PFSK-1 (cell line): ENCODE measurements at regions not wholly inside any gene's neighbourhood (a gene's known extent, or its start where the extent isn't known, plus 50 kb on each side); places are given as distances from the start of the nearest gene placed in this dataset.

ENCODE experiments used
- POLR2AphosphoS5 ChIP-seq: IDR thresholded peaks from 2 replicates; pipeline ENCODE4 v1.6.1; 2012; ENCODE audit warnings: low read depth, mild to moderate bottlenecking, control low read depth, low read length, moderate library complexity
- SIN3A ChIP-seq: IDR thresholded peaks from 2 replicates; pipeline ENCODE4 v1.6.1; 2012; ENCODE audit warnings: mild to moderate bottlenecking, low read length, moderate library complexity, borderline replicate concordance; ENCODE audit not compliant: insufficient read depth
- TAF1 ChIP-seq: IDR thresholded peaks from 2 replicates; pipeline ENCODE4 v1.6.1; 2012; ENCODE audit warnings: low read length, control low read depth, borderline replicate concordance; ENCODE audit not compliant: insufficient read depth
- TF ChIP-seq, protein P1 (sequence below), 2 experiments: IDR thresholded peaks; 2 replicates each; pipeline versions ENCODE4 v1.6.1 to v1.8.0; 2011 to 2012; ENCODE audit warnings: low read depth in 2 of 2, low read length in 2 of 2, control low read depth in 1 of 2, inconsistent platforms in 1 of 2, mild to moderate bottlenecking in 1 of 2, moderate library complexity in 1 of 2; ENCODE audit not compliant: insufficient read depth in 1 of 2

DNA sequence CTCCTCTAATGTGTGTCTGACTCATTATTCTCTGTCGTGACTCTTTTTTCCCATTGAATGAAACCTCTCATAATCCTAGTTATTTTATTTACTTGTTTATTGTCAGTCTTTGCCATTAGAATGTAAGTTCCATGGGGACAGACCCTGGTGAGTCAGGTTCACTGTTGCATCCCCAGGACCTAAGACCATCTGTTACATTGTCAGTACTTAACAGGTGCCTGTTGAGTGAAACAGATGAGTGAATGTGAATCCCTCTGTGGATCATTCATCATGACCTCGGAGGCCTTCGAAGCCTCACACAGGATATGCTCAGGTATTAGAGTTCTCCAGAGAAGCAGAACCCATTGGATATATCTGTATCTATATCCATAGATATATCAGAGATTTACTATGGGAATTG, 120.1 kb downstream of the PFKFB3 start:
- TF ChIP-seq TAF1 (no peak), POLR2AphosphoS5 (no peak), SIN3A (no peak)
- TF ChIP-seq, protein P1, sequence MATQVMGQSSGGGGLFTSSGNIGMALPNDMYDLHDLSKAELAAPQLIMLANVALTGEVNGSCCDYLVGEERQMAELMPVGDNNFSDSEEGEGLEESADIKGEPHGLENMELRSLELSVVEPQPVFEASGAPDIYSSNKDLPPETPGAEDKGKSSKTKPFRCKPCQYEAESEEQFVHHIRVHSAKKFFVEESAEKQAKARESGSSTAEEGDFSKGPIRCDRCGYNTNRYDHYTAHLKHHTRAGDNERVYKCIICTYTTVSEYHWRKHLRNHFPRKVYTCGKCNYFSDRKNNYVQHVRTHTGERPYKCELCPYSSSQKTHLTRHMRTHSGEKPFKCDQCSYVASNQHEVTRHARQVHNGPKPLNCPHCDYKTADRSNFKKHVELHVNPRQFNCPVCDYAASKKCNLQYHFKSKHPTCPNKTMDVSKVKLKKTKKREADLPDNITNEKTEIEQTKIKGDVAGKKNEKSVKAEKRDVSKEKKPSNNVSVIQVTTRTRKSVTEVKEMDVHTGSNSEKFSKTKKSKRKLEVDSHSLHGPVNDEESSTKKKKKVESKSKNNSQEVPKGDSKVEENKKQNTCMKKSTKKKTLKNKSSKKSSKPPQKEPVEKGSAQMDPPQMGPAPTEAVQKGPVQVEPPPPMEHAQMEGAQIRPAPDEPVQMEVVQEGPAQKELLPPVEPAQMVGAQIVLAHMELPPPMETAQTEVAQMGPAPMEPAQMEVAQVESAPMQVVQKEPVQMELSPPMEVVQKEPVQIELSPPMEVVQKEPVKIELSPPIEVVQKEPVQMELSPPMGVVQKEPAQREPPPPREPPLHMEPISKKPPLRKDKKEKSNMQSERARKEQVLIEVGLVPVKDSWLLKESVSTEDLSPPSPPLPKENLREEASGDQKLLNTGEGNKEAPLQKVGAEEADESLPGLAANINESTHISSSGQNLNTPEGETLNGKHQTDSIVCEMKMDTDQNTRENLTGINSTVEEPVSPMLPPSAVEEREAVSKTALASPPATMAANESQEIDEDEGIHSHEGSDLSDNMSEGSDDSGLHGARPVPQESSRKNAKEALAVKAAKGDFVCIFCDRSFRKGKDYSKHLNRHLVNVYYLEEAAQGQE (IDR thresholded peaks at IDR 0.05; ENCODE audit: insufficient read depth in 1 of 2, low read depth in 2 of 2, low read length in 2 of 2) = no peak
